ENCODE measurements at regions not wholly inside any gene's neighbourhood (a gene's known extent, or its start where the extent isn't known, plus 50 kb on each side); places are given as distances from the start of the nearest gene placed in this dataset.

- TF ChIP-seq POLR2A (IDR thresholded peaks at IDR 0.05) (no peak), CTCF (IDR thresholded peaks at IDR 0.05) (no peak)
Observed at GRCh38 chr6:78598966-78599365, 268.4 kb upstream of the IRAK1BP1 start.

All from breast epithelium (tissue), 3 donors.